K562 (cell line): ENCODE measurements at regions not wholly inside any gene's neighbourhood (a gene's known extent, or its start where the extent isn't known, plus 50 kb on each side); places are given as distances from the start of the nearest gene placed in this dataset.
A peak's percentile ranks its signal among the peaks of the same experiment; 100 is the strongest.

Experiments used
- ARID3A ChIP-seq: IDR thresholded peaks from 2 replicates; pipeline ENCODE4 v1.6.1; 2012; ENCODE audit warnings: low read depth, low read length, improper control_type of control experiment, borderline replicate concordance
- BRF2 ChIP-seq: IDR thresholded peaks from 3 replicates; pipeline ENCODE4 v1.6.1; 2011; ENCODE audit warnings: borderline replicate concordance, mild to moderate bottlenecking; ENCODE audit not compliant: insufficient read length, insufficient read depth
- CREB3 ChIP-seq: fragments of 450-650 bp; conservative IDR thresholded peaks from 2 replicates; pipeline ENCODE4 v1.6.1; 2016; ENCODE audit warnings: missing genetic modification characterization, low read depth, mild to moderate bottlenecking, missing compliant biosample characterization, moderate library complexity
- DDX20 ChIP-seq: fragments of 450-650 bp; IDR thresholded peaks from 2 replicates; pipeline ENCODE4 v1.6.1; 2016; ENCODE audit warnings: missing genetic modification characterization, low read depth, mild to moderate bottlenecking, missing compliant biosample characterization, moderate library complexity
- HNRNPK ChIP-seq: fragments of 200-400 bp; formaldehyde crosslinking; IDR thresholded peaks from one replicate; pipeline ENCODE4 v1.6.1; 2018; ENCODE audit warnings: mild to moderate bottlenecking, low read depth, low read length; ENCODE audit not compliant: poor library complexity, severe bottlenecking
- KLF16 ChIP-seq: IDR thresholded peaks from 2 replicates; pipeline ENCODE4 v1.6.1; 2016; ENCODE audit warnings: antibody characterized with exemption
- MAZ ChIP-seq, 2 experiments: fragments of 450-650 bp in 1 of 2; sonication (generic) in 1 of 2; formaldehyde crosslinking; IDR thresholded peaks in 1 of 2; conservative IDR thresholded peaks in 1 of 2; 2 replicates each; pipeline versions ENCODE4 v1.4.0 to v1.5.0; 2020; ENCODE audit warnings: mild to moderate bottlenecking in 1 of 2, missing genetic modification reagents in 1 of 2
- MECOM ChIP-seq: fragments of 250-450 bp; sonication (Bioruptor Pico); IDR thresholded peaks from 2 replicates; pipeline ENCODE4 v1.8.0; 2022; ENCODE audit warnings: inconsistent platforms
- MYNN ChIP-seq, 2 experiments: sonication (generic); formaldehyde crosslinking in 1 of 2; IDR thresholded peaks; 2 replicates each; pipeline versions ENCODE4 v1.5.0 to v1.6.1; 2016 to 2020; ENCODE audit warnings: antibody characterized with exemption in 1 of 2, missing genetic modification reagents in 1 of 2
- NR0B1 ChIP-seq: fragments of 450-650 bp; IDR thresholded peaks from one replicate; pipeline ENCODE4 v1.6.1; 2018; ENCODE audit warnings: mild to moderate bottlenecking, moderate library complexity; ENCODE audit not compliant: partially characterized antibody
- PTRF ChIP-seq: fragments of 450-650 bp; IDR thresholded peaks from 2 replicates; pipeline ENCODE4 v1.6.1; 2016; ENCODE audit warnings: mild to moderate bottlenecking, missing genetic modification characterization, missing compliant biosample characterization
- RBM34 ChIP-seq: fragments of 200-400 bp; formaldehyde crosslinking; IDR thresholded peaks from 2 replicates; pipeline ENCODE4 v1.6.1; 2018; ENCODE audit warnings: low read length, borderline replicate concordance; ENCODE audit not compliant: insufficient read depth
- TCFL5 ChIP-seq: fragments of 250-450 bp; sonication (Bioruptor Pico); conservative IDR thresholded peaks from 2 replicates; pipeline ENCODE4 v1.6.1; 2021; ENCODE audit warnings: mild to moderate bottlenecking, moderate library complexity, matching md5 sums
- TEAD1 ChIP-seq, 2 experiments: fragments of 450-650 bp in 1 of 2; sonication (generic) in 1 of 2; formaldehyde crosslinking; IDR thresholded peaks; 2 replicates each; pipeline versions ENCODE4 v1.4.0 to v1.8.0; 2020 to 2022; ENCODE audit warnings: mild to moderate bottlenecking in 2 of 2, missing genetic modification reagents in 1 of 2
- ZBTB5 ChIP-seq: fragments of 450-650 bp; IDR thresholded peaks from 2 replicates; pipeline ENCODE4 v1.6.1; 2017; ENCODE audit warnings: antibody characterized with exemption
- ZNF449 ChIP-seq: fragments of 250-450 bp; sonication (Bioruptor Pico); IDR thresholded peaks from 2 replicates; pipeline ENCODE4 v1.8.0; 2022; ENCODE audit warnings: moderate library complexity, mild to moderate bottlenecking, inconsistent platforms

- TF ChIP-seq CREB3 (tag) (no peak), ZBTB5 (no peak), HNRNPK (no peak), MAZ (CRISPR knock-in tag; conservative IDR thresholded peaks at IDR 0.05 in 1 of 2, IDR thresholded peaks at IDR 0.05 in 1 of 2) (peak; percentile 44 to 78; a peak in 2 of 4 replicates), ZNF449 (CRISPR knock-in tag) (no peak), MYNN (IDR thresholded peaks at IDR 0.05) (no peak), MYNN (CRISPR knock-in tag; IDR thresholded peaks at IDR 0.05) (no peak), PTRF (tag) (no peak), DDX20 (tag) (no peak), TCFL5 (CRISPR knock-in tag) (no peak), ARID3A (peak; percentile 27; the same call in 1 of the 2 replicates), MECOM (CRISPR knock-in tag) (no peak), RBM34 (no peak), TEAD1 (CRISPR knock-in tag; IDR thresholded peaks at IDR 0.05) (peak; percentile 5 to 61; a peak in 1 of 4 replicates), BRF2 (no peak), KLF16 (peak; percentile 34; the same call in 1 of the 2 replicates), NR0B1 (no peak)
Measured at GRCh38 chr7:92904244-92905131, 68.1 kb upstream of the CDK6 start (continued).
